Bronchial epithelial cell (primary cell): ENCODE measurements at regions not wholly inside any gene's neighbourhood (a gene's known extent, or its start where the extent isn't known, plus 50 kb on each side); places are given as distances from the start of the nearest gene placed in this dataset.
A peak's percentile ranks its signal among the peaks of the same experiment; 100 is the strongest.

Experiments
- DNase-seq: peaks from one replicate; pipeline ENCODE4 v3.0.0-alpha.2; 2010; ENCODE audit warnings: low read depth
- FAIRE-seq: peaks from 2 replicates; lab custom pipeline; 2011; peaks lifted over from hg19 to GRCh38; lab: Jason Lieb, UNC
- H3K27me3 ChIP-seq: 2 replicates; pipeline ENCODE4 v1.5.1; 2011; ENCODE audit warnings: low read length; ENCODE audit not compliant: control insufficient read depth, insufficient read depth
- H3K36me3 ChIP-seq: 2 replicates; pipeline ENCODE4 v1.5.1; 2011; ENCODE audit warnings: low read length; ENCODE audit not compliant: control insufficient read depth, insufficient read depth
- H3K4me3 ChIP-seq: 2 replicates; pipeline ENCODE4 v1.5.1; 2011; ENCODE audit warnings: mild to moderate bottlenecking, low read depth, low read length, control low read depth
- CTCF ChIP-seq: IDR thresholded peaks from 2 replicates; pipeline ENCODE4 v1.5.1; 2011; ENCODE audit warnings: mild to moderate bottlenecking, moderate library complexity, low read length, control low read depth, inconsistent platforms; ENCODE audit not compliant: insufficient read depth, severe bottlenecking

GRCh38 chr4:99754756-99755155 lies 61.9 kb upstream of the DAPP1 start:
- H3K4me3 ChIP-seq = no peak overlapping the region
- H3K36me3 ChIP-seq = no peaks in the 10 kb centered on the region
- DNase-seq = peak; percentile 53
- FAIRE-seq = no peak
- H3K27me3 ChIP-seq = no peaks in the 10 kb centered on the region
- no peak for TF ChIP-seq CTCF

- no peak overlapping the region for H3K4me3 ChIP-seq
- no peak for TF ChIP-seq CTCF
- no peaks in the 10 kb centered on the region for H3K27me3 ChIP-seq
- no peak for FAIRE-seq
- no peak for DNase-seq
- H3K36me3 ChIP-seq = no peaks in the 10 kb centered on the region
Observed at GRCh38 chr4:99753931-99754330, 62.7 kb upstream of the DAPP1 start.

GRCh38 chr4:99749445-99750391 lies 66.9 kb upstream of the DAPP1 start:
- FAIRE-seq (no peak), DNase-seq (no peak)
- TF ChIP-seq CTCF = no peak
- Histone ChIP-seq H3K27me3 (no peaks in the 10 kb centered on the region), H3K4me3 (no peak overlapping the region), H3K36me3 (no peaks in the 10 kb centered on the region)

- Histone ChIP-seq H3K4me3 (no peak overlapping the region), H3K27me3 (no peaks in the 10 kb centered on the region), H3K36me3 (no peaks in the 10 kb centered on the region)
- TF ChIP-seq CTCF = no peak
- no peak for DNase-seq
- no peak for FAIRE-seq
Observed at GRCh38 chr4:99746443-99746842, 70.2 kb upstream of the DAPP1 start.

GRCh38 chr4:99736846-99737245 lies 79.2 kb upstream of the C4orf54 start:
- Histone ChIP-seq H3K27me3 (no peaks in the 10 kb centered on the region), H3K4me3 (no peak overlapping the region), H3K36me3 (no peaks in the 10 kb centered on the region)
- DNase-seq (no peak), FAIRE-seq (no peak)
- no peak for TF ChIP-seq CTCF

GRCh38 chr4:99735822-99736221 lies 78.2 kb upstream of the C4orf54 start:
- Histone ChIP-seq H3K4me3 (no peak overlapping the region), H3K27me3 (no peaks in the 10 kb centered on the region), H3K36me3 (no peaks in the 10 kb centered on the region)
- DNase-seq = no peak
- FAIRE-seq = no peak
- no peak for TF ChIP-seq CTCF
